Adrenal gland (tissue), 9 donors: ENCODE measurements at regions not wholly inside any gene's neighbourhood (a gene's known extent, or its start where the extent isn't known, plus 50 kb on each side); places are given as distances from the start of the nearest gene placed in this dataset.
A peak's percentile ranks its signal among the peaks of the same experiment; 100 is the strongest.

Experiments
- DNase-seq, 7 donors: peaks; one replicate each; pipeline ENCODE4 v3.0.0-alpha.2; 2019 to 2020
- H3K27ac ChIP-seq, 5 donors: fragments of 200-600 bp; sonication (generic) in 4 of 5; 1 replicate in 3 of 5; 2 replicates in 2 of 5; pipeline versions ENCODE4 v1.5.1 to v1.8.0; 2016 to 2020; ENCODE audit warnings: mild to moderate bottlenecking in 1 of 5
- H3K27me3 ChIP-seq: fragments of 200-600 bp; 2 replicates; pipeline ENCODE4 v1.8.0; 2021
- H3K36me3 ChIP-seq, 2 donors: fragments of 200-600 bp; replicated peaks in 1 of 2; 1 replicate in 1 of 2; 2 replicates in 1 of 2; pipeline versions ENCODE4 v1.5.1 to v1.8.0; 2018 to 2022
- H3K4me1 ChIP-seq, 2 donors: fragments of 200-600 bp; replicated peaks in 1 of 2; 1 replicate in 1 of 2; 2 replicates in 1 of 2; pipeline versions ENCODE4 v1.5.1 to v1.8.0; 2018 to 2021
- H3K4me3 ChIP-seq, 4 donors: fragments of 200-600 bp; sonication (generic) in 3 of 4; one replicate each; pipeline ENCODE4 v1.5.1; 2016 to 2018
- H3K9me3 ChIP-seq, 3 donors: fragments of 200-600 bp; sonication (generic) in 1 of 3; replicated peaks in 1 of 3; 1 replicate in 2 of 3; 2 replicates in 1 of 3; pipeline versions ENCODE4 v1.5.1 to v1.8.0; 2016 to 2021
- POLR2A ChIP-seq, 2 donors: fragments of 450-650 bp; IDR thresholded peaks; one replicate each; pipeline ENCODE4 v1.6.1; 2017; ENCODE audit warnings: antibody characterized with exemption in 2 of 2, mild to moderate bottlenecking in 2 of 2, moderate library complexity in 1 of 2
- WGBS, 4 donors: extraction: QIAGEN DNeasy Blood & Tissue Kit in 2 of 4; methylation state at CpG; one replicate each; pipeline versions ENCODE4 v1.1.5 to v1.1.7; 2013 to 2017; 5-methylcytosine and 5-hydroxymethylcytosine counted together
- intact Hi-C, 2 donors: fragments of 100-400 bp; cut with DNase I; formaldehyde crosslinking; loops; one replicate each; pipeline versions ENCODE4 v1.14.1 to v1.15.0; 2022 to 2023
- TF ChIP-seq, protein P1 (sequence below), 6 experiments: fragments of 450-650 bp in 4 of 6; fragments of 200-600 bp in 2 of 6; sonication (generic) in 1 of 6; IDR thresholded peaks; 1 replicate in 5 of 6; 2 replicates in 1 of 6; pipeline versions ENCODE4 v1.5.1 to v1.8.0; 2016 to 2021; ENCODE audit warnings: antibody characterized with exemption in 6 of 6, mild to moderate bottlenecking in 2 of 6, moderate library complexity in 1 of 6
- donor health status: healthy with polysubstance abuse.
- donor health status: Bipolar disorder and iron deficiency.
- donor health status: DM: yes; HTN: yes; CAD: no.
- donor health status: DM: no; HTN: no; CAD: no.
- donor health status: DM: no; HTN: no; CAD: no.

- H3K36me3 ChIP-seq = no peaks in the 10 kb centered on the region
- no peaks in the 10 kb centered on the region for H3K27me3 ChIP-seq
- H3K4me3 ChIP-seq = no peak overlapping the region
- H3K4me1 ChIP-seq = no peaks in the 10 kb centered on the region
- WGBS, 4 donors = 65 to 76% (median 67%) methylated on average over 1 of the region's 1 CpG
- TF ChIP-seq, protein P1, sequence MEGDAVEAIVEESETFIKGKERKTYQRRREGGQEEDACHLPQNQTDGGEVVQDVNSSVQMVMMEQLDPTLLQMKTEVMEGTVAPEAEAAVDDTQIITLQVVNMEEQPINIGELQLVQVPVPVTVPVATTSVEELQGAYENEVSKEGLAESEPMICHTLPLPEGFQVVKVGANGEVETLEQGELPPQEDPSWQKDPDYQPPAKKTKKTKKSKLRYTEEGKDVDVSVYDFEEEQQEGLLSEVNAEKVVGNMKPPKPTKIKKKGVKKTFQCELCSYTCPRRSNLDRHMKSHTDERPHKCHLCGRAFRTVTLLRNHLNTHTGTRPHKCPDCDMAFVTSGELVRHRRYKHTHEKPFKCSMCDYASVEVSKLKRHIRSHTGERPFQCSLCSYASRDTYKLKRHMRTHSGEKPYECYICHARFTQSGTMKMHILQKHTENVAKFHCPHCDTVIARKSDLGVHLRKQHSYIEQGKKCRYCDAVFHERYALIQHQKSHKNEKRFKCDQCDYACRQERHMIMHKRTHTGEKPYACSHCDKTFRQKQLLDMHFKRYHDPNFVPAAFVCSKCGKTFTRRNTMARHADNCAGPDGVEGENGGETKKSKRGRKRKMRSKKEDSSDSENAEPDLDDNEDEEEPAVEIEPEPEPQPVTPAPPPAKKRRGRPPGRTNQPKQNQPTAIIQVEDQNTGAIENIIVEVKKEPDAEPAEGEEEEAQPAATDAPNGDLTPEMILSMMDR (IDR thresholded peaks at IDR 0.05) = no peak
- TF ChIP-seq POLR2A (IDR thresholded peaks at IDR 0.05) = no peak
- H3K9me3 ChIP-seq = peaks cover 0 to 10% (median 0%) of the 10 kb centered on the region in 3 donors
- no peak overlapping the region for H3K27ac ChIP-seq
- no peak for DNase-seq
- intact Hi-C loops = no loop called here
These were observed 155.1 kb downstream of the TMA16 start for GRCh38 chr4:163649557-163650091.

GRCh38 chr4:163651761-163652160, 157.3 kb downstream of the TMA16 start:
- no peak overlapping the region for H3K4me3 ChIP-seq
- no peaks in the 10 kb centered on the region for H3K9me3 ChIP-seq
- no peaks in the 10 kb centered on the region for H3K4me1 ChIP-seq
- peak in 1 of 7 donors; percentile 13 for DNase-seq
- intact Hi-C loops = no loop called here
- TF ChIP-seq, protein P1 (IDR thresholded peaks at IDR 0.05) = no peak
- TF ChIP-seq POLR2A (IDR thresholded peaks at IDR 0.05) = no peak
- WGBS, 4 donors = 27 to 38% (median 33%) methylated on average over 1 of the region's 1 CpG
- H3K36me3 ChIP-seq = no peaks in the 10 kb centered on the region
- H3K27me3 ChIP-seq = no peaks in the 10 kb centered on the region
- H3K27ac ChIP-seq = no peak overlapping the region

- intact Hi-C loops = no loop called here
- H3K36me3 ChIP-seq = no peaks in the 10 kb centered on the region
These were observed 160.1 kb downstream of the TMA16 start for GRCh38 chr4:163654621-163655020.

GRCh38 chr4:163660636-163661035, 166.1 kb downstream of the TMA16 start:
- Histone ChIP-seq H3K9me3 (no peaks in the 10 kb centered on the region), H3K36me3 (no peaks in the 10 kb centered on the region), H3K27ac (no peak overlapping the region), H3K27me3 (no peaks in the 10 kb centered on the region), H3K4me3 (no peak overlapping the region), H3K4me1 (no peaks in the 10 kb centered on the region)
- no peak for TF ChIP-seq POLR2A (IDR thresholded peaks at IDR 0.05)
- TF ChIP-seq, protein P1 (IDR thresholded peaks at IDR 0.05) = no peak
- intact Hi-C loops = no loop called here
- WGBS, 4 donors = 79 to 90% (median 81%) methylated on average over 1 of the region's 1 CpG
- no peak for DNase-seq

More at GRCh38 chr4:163654621-163655020, 160.1 kb downstream of the TMA16 start:
- no peak overlapping the region for H3K27ac ChIP-seq
- no peaks in the 10 kb centered on the region for H3K27me3 ChIP-seq
- no peaks in the 10 kb centered on the region for H3K9me3 ChIP-seq
- TF ChIP-seq, protein P1 (IDR thresholded peaks at IDR 0.05) = no peak
- no peak for TF ChIP-seq POLR2A (IDR thresholded peaks at IDR 0.05)
- 66 to 75% (median 74%) methylated on average over 2 of the region's 2 CpGs for WGBS, 4 donors
- no peak for DNase-seq
- H3K4me3 ChIP-seq = no peak overlapping the region
- no peaks in the 10 kb centered on the region for H3K4me1 ChIP-seq
